ENCODE measurements at regions not wholly inside any gene's neighbourhood (a gene's known extent, or its start where the extent isn't known, plus 50 kb on each side); places are given as distances from the start of the nearest gene placed in this dataset.

DNA sequence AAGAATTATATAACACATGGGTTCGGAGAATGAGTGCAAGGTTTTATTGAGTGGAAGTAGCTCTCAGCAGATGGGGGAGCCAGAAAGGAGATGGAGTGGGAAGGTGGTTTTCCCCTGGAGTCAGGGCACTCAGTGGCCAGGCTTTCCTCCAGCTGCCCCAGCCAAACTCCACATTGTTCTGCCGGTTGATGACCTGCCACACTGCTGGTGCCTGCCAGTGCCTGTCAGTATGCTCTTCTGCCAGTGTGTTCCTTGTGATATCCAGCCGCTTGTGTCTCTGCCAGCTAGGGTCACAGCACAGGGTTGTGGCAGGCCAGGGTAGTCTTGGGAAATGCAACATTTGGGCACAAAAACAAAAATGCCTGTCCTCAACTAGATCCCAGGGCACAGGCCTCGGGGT, 604.8 kb upstream of the TECRL start:
- no peak for DNase-seq (ENCODE audit: low read depth)
- TF ChIP-seq CTCF (conservative IDR thresholded peaks at IDR 0.05; ENCODE audit: low read depth, low read length): no peak
- H3K4me3 ChIP-seq (ENCODE audit: low read length): no peak overlapping the region

DNA sequence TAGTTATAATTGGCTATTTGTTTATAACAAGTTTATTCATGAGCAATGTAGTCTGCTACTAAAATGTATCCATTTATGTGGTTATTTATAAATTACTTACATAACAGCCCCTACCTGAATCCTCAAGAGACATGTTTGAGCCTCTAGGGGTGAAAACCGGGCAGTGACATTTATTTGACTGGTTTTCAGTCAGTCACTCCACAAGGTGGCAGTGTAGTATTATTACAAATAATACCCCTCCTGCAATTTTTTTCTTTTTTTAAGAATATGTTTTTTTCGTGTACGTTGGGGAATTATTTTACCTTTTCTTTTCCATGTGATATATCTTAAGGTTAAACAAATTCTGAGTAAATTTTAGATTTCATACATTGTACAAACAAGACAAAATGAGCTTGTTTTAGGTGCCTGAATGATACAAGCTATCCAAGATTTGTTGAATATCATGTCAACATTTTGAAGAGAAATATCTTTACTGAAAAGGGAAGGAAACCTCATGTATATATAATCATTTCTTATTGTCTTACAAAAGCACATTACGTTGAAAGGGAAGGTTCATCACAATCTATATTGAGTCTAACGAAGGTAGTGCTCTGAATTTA, 598.7 kb upstream of the TECRL start:
- DNase-seq (ENCODE audit: low read depth): peak; percentile 24
- peak; percentile 61 for TF ChIP-seq CTCF (conservative IDR thresholded peaks at IDR 0.05; ENCODE audit: low read depth, low read length)
- no peak overlapping the region for H3K4me3 ChIP-seq (ENCODE audit: low read length)

- no peak for DNase-seq (ENCODE audit: low read depth)
- no peak overlapping the region for H3K4me3 ChIP-seq (ENCODE audit: low read length)
- no peak for TF ChIP-seq CTCF (conservative IDR thresholded peaks at IDR 0.05; ENCODE audit: low read depth, low read length)
Measured at GRCh38 chr4:64975177-64975576, 565.9 kb upstream of the TECRL start.

DNA sequence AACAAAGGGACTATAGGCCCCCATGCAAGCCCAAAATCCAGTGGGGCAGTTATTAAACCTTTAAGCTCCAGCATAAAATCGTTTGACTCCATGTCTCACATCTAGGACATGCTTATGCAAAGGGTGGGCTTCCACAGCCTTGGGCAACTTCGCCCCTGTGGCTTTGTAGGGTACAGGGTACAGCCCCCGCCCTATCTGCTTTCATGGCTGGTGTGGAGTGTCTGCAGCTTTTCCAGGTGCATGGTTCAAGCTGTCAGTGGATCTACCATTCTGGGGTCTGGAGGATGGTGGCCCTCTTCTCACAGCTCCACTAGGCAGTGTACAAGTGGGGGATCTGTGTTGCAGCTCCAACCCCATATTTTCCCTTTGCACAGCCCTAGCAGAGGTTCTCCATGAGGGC, 559.8 kb upstream of the TECRL start:
- TF ChIP-seq CTCF (conservative IDR thresholded peaks at IDR 0.05; ENCODE audit: low read depth, low read length): no peak
- DNase-seq (ENCODE audit: low read depth): no peak
- no peak overlapping the region for H3K4me3 ChIP-seq (ENCODE audit: low read length)

GRCh38 chr4:64967286-64967685, 558.0 kb upstream of the TECRL start:
- no peak for TF ChIP-seq CTCF (conservative IDR thresholded peaks at IDR 0.05; ENCODE audit: low read depth, low read length)
- no peak for DNase-seq (ENCODE audit: low read depth)
- no peak overlapping the region for H3K4me3 ChIP-seq (ENCODE audit: low read length)

- no peak for TF ChIP-seq CTCF (conservative IDR thresholded peaks at IDR 0.05; ENCODE audit: low read depth, low read length)
- DNase-seq (ENCODE audit: low read depth): no peak
- H3K4me3 ChIP-seq (ENCODE audit: low read length): no peak overlapping the region
Measured at GRCh38 chr4:64960516-64960915, 551.3 kb upstream of the TECRL start.

- no peak overlapping the region for H3K4me3 ChIP-seq (ENCODE audit: low read length)
- peak; percentile 35 for DNase-seq (ENCODE audit: low read depth)
- TF ChIP-seq CTCF (conservative IDR thresholded peaks at IDR 0.05; ENCODE audit: low read depth, low read length): no peak
Measured at GRCh38 chr4:64940698-64941097, 531.4 kb upstream of the TECRL start.
